OCI-LY7 (cell line): ENCODE measurements at regions not wholly inside any gene's neighbourhood (a gene's known extent, or its start where the extent isn't known, plus 50 kb on each side); places are given as distances from the start of the nearest gene placed in this dataset.

ENCODE experiments used
- BruUV-seq: library from RNA; stranded (reverse); fragments of 400-500 nt; replicated peaks from 2 replicates; lab custom pipeline; 2021; lab: Mats Ljungman, UMichigan
- CTCF ChIA-PET: fragments of 300-600 bp; sonication (Branson Sonifier 250); formaldehyde crosslinking; loops from one replicate; lab custom pipeline; 2022; ENCODE audit warnings: antibody characterized with exemption; ENCODE audit not compliant: unreplicated experiment; lab: Charles Lee
- POLR2A ChIA-PET: fragments of 300-600 bp; sonication (Branson Sonifier 250); formaldehyde crosslinking; loops from one replicate; lab custom pipeline; 2022; ENCODE audit warnings: antibody characterized with exemption; lab: Charles Lee
- DNase-seq: peaks from one replicate; pipeline ENCODE4 v3.0.0-alpha.2; 2015; ENCODE audit warnings: low spot score
- H2AFZ ChIP-seq: fragments of 200-600 bp; sonication (generic), shearing (Covaris generic); 2 replicates; pipeline ENCODE4 v1.6.1; 2014; ENCODE audit warnings: mild to moderate bottlenecking, antibody characterized with exemption, low read length, moderate library complexity
- H3K27ac ChIP-seq: fragments of 200-600 bp; sonication (generic); 2 replicates; pipeline ENCODE4 v1.5.1; 2014; ENCODE audit warnings: mixed run types, low read depth, mild to moderate bottlenecking, moderate library complexity, low read length, inconsistent platforms; ENCODE audit not compliant: poor library complexity, severe bottlenecking
- H3K36me3 ChIP-seq: fragments of 200-600 bp; sonication (generic); 2 replicates; pipeline ENCODE4 v1.6.1; 2014; ENCODE audit warnings: mild to moderate bottlenecking, antibody characterized with exemption, low read length, moderate library complexity, mixed read lengths; ENCODE audit not compliant: insufficient read depth
- H3K4me1 ChIP-seq: fragments of 200-600 bp; sonication (generic); 2 replicates; pipeline ENCODE4 v1.5.1; 2014; ENCODE audit warnings: mild to moderate bottlenecking, low read length; ENCODE audit not compliant: insufficient read depth, poor library complexity, severe bottlenecking
- H3K4me2 ChIP-seq: fragments of 200-600 bp; sonication (generic); 2 replicates; pipeline ENCODE4 v1.6.1; 2014; ENCODE audit warnings: mild to moderate bottlenecking, low read length
- H3K4me3 ChIP-seq: fragments of 200-600 bp; sonication (generic); 2 replicates; pipeline ENCODE4 v1.5.1; 2014; ENCODE audit warnings: mild to moderate bottlenecking, low read depth, low read length; ENCODE audit not compliant: poor library complexity, severe bottlenecking
- H3K79me2 ChIP-seq: fragments of 200-600 bp; sonication (generic); 2 replicates; pipeline ENCODE4 v1.6.1; 2016; ENCODE audit warnings: low read depth, mild to moderate bottlenecking, low read length, moderate library complexity, mixed read lengths; ENCODE audit not compliant: insufficient read depth
- H3K9me2 ChIP-seq: fragments of 200-600 bp; sonication (generic); 2 replicates; pipeline ENCODE4 v1.6.1; 2016; ENCODE audit warnings: mild to moderate bottlenecking, low read length, mixed read lengths; ENCODE audit not compliant: insufficient read depth
- H3K9me3 ChIP-seq: fragments of 200-600 bp; sonication (generic); 2 replicates; pipeline ENCODE4 v1.6.1; 2014; ENCODE audit warnings: mild to moderate bottlenecking, mixed run types, low read length, mixed read lengths
- H4K20me1 ChIP-seq: fragments of 200-600 bp; sonication (generic); 2 replicates; pipeline ENCODE4 v1.6.1; 2014; ENCODE audit warnings: mild to moderate bottlenecking, antibody characterized with exemption, low read length, moderate library complexity, mixed read lengths; ENCODE audit not compliant: insufficient read depth
- CTCF ChIP-seq: fragments of 200-600 bp; sonication (generic); conservative IDR thresholded peaks from 2 replicates; pipeline ENCODE4 v1.5.1; 2014; ENCODE audit warnings: mild to moderate bottlenecking, antibody characterized with exemption, low read length, moderate library complexity, mixed read lengths
- EZH2phosphoT487 ChIP-seq: fragments of 200-600 bp; sonication (generic); IDR thresholded peaks from 2 replicates; pipeline ENCODE4 v1.6.1; 2018; ENCODE audit warnings: low read depth, borderline replicate concordance, mild to moderate bottlenecking, mixed run types, antibody characterized with exemption, low read length, moderate library complexity, mixed read lengths
- intact Hi-C: fragments of 100-400 bp; cut with micrococcal nuclease; formaldehyde crosslinking; loops from one replicate; pipeline ENCODE4 v1.10.0; 2022; ENCODE audit not compliant: unreplicated experiment

GRCh38 chr6:100144991-100145390 is 151.0 kb upstream of the MCHR2 start:
- CTCF ChIA-PET, result no interaction called here
- no peak overlapping the region for H3K4me2 ChIP-seq
- no peaks in the 10 kb centered on the region for H4K20me1 ChIP-seq
- H3K9me3 ChIP-seq, result no peaks in the 10 kb centered on the region
- POLR2A ChIA-PET, result interaction anchor here (1.3 kb wide), 1 partner anchor 9 kb away, joined by 4 read pairs; no protein-coding TSS in a partner anchor
- TF ChIP-seq CTCF (no peak), EZH2phosphoT487 (no peak)
- intact Hi-C loops, result loop anchor here (5.0 kb wide), 1 partner anchor 1397 kb away; no protein-coding TSS in a partner anchor
- H3K9me2 ChIP-seq, result no peaks in the 10 kb centered on the region
- H3K27ac ChIP-seq, result no peak overlapping the region
- H3K4me1 ChIP-seq, result no peaks in the 10 kb centered on the region
- DNase-seq, result no peak
- no peaks in the 10 kb centered on the region for H3K79me2 ChIP-seq
- H3K36me3 ChIP-seq, result no peaks in the 10 kb centered on the region
- no peak overlapping the region for H2AFZ ChIP-seq
- H3K4me3 ChIP-seq, result no peak overlapping the region
- BruUV-seq, result no TSS peak

GRCh38 chr6:100138346-100139022 is 144.5 kb upstream of the MCHR2 start:
- no peak overlapping the region for H3K4me3 ChIP-seq
- no peaks in the 10 kb centered on the region for H3K9me2 ChIP-seq
- no TSS peak for BruUV-seq
- no peaks in the 10 kb centered on the region for H3K79me2 ChIP-seq
- no peak overlapping the region for H2AFZ ChIP-seq
- H4K20me1 ChIP-seq, result no peaks in the 10 kb centered on the region
- no peak overlapping the region for H3K4me2 ChIP-seq
- H3K9me3 ChIP-seq, result no peaks in the 10 kb centered on the region
- TF ChIP-seq CTCF (no peak), EZH2phosphoT487 (no peak)
- H3K27ac ChIP-seq, result no peak overlapping the region
- intact Hi-C loops, result no loop called here
- ChIA-PET CTCF (no interaction called here), POLR2A (no interaction called here)
- no peaks in the 10 kb centered on the region for H3K4me1 ChIP-seq
- DNase-seq, result no peak
- H3K36me3 ChIP-seq, result no peaks in the 10 kb centered on the region

GRCh38 chr6:100137759-100138158 is 143.7 kb upstream of the MCHR2 start:
- Histone ChIP-seq H3K4me3 (no peak overlapping the region), H3K9me2 (no peaks in the 10 kb centered on the region), H3K27ac (no peak overlapping the region), H3K9me3 (no peaks in the 10 kb centered on the region), H3K4me2 (no peak overlapping the region), H3K4me1 (no peaks in the 10 kb centered on the region), H3K79me2 (no peaks in the 10 kb centered on the region), H4K20me1 (no peaks in the 10 kb centered on the region), H3K36me3 (no peaks in the 10 kb centered on the region), H2AFZ (no peak overlapping the region)
- no peak for TF ChIP-seq CTCF
- TF ChIP-seq EZH2phosphoT487, result no peak
- POLR2A ChIA-PET, result no interaction called here
- no TSS peak for BruUV-seq
- CTCF ChIA-PET, result no interaction called here
- intact Hi-C loops, result no loop called here
- DNase-seq, result no peak
